Astrocyte (in vitro differentiated cells and primary cell): ENCODE measurements at regions not wholly inside any gene's neighbourhood (a gene's known extent, or its start where the extent isn't known, plus 50 kb on each side); places are given as distances from the start of the nearest gene placed in this dataset.

Experiments
- EZH2 ChIP-seq: IDR thresholded peaks from 2 replicates; pipeline ENCODE4 v1.6.1; 2012; ENCODE audit warnings: mild to moderate bottlenecking, low read length, inconsistent platforms; ENCODE audit not compliant: insufficient read depth
- TF ChIP-seq, protein P1 (sequence below): IDR thresholded peaks from 2 replicates; pipeline ENCODE4 v1.5.1; 2011; ENCODE audit warnings: low read depth, mild to moderate bottlenecking, inconsistent platforms, low read length, moderate library complexity; ENCODE audit not compliant: insufficient read depth

DNA sequence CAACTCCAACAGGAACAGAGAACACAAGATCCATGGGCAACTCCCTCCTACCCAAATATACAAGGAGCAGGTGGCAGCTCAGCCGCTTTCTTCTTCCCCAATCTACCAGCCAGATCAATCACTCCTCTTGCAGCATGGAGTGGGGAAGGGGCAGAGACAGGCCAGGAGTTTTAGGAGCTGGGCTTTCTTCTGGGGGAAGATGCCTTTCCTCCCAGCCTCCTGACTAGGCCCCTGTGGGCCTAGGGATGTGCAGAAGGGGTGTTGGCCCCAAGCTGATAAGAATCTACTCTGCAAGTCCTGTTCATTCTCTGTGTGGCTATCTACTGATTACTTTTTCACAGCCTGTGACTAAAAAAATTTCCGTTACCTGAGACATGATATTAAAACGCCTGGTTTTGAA is 189.0 kb downstream of the BCAS1 start:
- TF ChIP-seq, protein P1, sequence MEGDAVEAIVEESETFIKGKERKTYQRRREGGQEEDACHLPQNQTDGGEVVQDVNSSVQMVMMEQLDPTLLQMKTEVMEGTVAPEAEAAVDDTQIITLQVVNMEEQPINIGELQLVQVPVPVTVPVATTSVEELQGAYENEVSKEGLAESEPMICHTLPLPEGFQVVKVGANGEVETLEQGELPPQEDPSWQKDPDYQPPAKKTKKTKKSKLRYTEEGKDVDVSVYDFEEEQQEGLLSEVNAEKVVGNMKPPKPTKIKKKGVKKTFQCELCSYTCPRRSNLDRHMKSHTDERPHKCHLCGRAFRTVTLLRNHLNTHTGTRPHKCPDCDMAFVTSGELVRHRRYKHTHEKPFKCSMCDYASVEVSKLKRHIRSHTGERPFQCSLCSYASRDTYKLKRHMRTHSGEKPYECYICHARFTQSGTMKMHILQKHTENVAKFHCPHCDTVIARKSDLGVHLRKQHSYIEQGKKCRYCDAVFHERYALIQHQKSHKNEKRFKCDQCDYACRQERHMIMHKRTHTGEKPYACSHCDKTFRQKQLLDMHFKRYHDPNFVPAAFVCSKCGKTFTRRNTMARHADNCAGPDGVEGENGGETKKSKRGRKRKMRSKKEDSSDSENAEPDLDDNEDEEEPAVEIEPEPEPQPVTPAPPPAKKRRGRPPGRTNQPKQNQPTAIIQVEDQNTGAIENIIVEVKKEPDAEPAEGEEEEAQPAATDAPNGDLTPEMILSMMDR, result no peak
- TF ChIP-seq EZH2, result no peak
